OCI-LY1 (cell line): ENCODE measurements at regions not wholly inside any gene's neighbourhood (a gene's known extent, or its start where the extent isn't known, plus 50 kb on each side); places are given as distances from the start of the nearest gene placed in this dataset.

Experiments
- H2AFZ ChIP-seq: fragments of 200-600 bp; sonication (generic), shearing (Covaris generic); 2 replicates; pipeline ENCODE4 v1.6.0; 2014; ENCODE audit warnings: antibody characterized with exemption, mild to moderate bottlenecking, low read length
- H3F3A ChIP-seq: fragments of 200-600 bp; sonication (generic), shearing (Covaris generic); 2 replicates; pipeline ENCODE4 v1.6.0; 2014; ENCODE audit warnings: mild to moderate bottlenecking, antibody characterized with exemption, low read length, moderate library complexity; ENCODE audit not compliant: insufficient read depth
- H3K27ac ChIP-seq: fragments of 200-600 bp; sonication (generic); 2 replicates; pipeline ENCODE4 v1.5.1; 2014; ENCODE audit warnings: low read length, mixed run types, mild to moderate bottlenecking, low read depth; ENCODE audit not compliant: poor library complexity, severe bottlenecking
- H3K27me3 ChIP-seq: fragments of 200-600 bp; sonication (generic); 2 replicates; pipeline ENCODE4 v1.6.0; 2014; ENCODE audit warnings: antibody characterized with exemption, mild to moderate bottlenecking, low read length, moderate library complexity; ENCODE audit not compliant: insufficient read depth
- H3K36me3 ChIP-seq: fragments of 200-600 bp; sonication (generic); 2 replicates; pipeline ENCODE4 v1.6.1; 2014; ENCODE audit warnings: mild to moderate bottlenecking, antibody characterized with exemption, low read length, moderate library complexity, mixed read lengths; ENCODE audit not compliant: insufficient read depth
- H3K4me1 ChIP-seq: fragments of 200-600 bp; sonication (generic); 2 replicates; pipeline ENCODE4 v1.5.1; 2014; ENCODE audit warnings: mild to moderate bottlenecking, low read length, moderate library complexity; ENCODE audit not compliant: insufficient read depth, severe bottlenecking
- H3K4me2 ChIP-seq: fragments of 200-600 bp; sonication (generic), shearing (Covaris generic); 2 replicates; pipeline ENCODE4 v1.6.1; 2014; ENCODE audit warnings: low read length
- H3K4me3 ChIP-seq: fragments of 200-600 bp; sonication (generic); 2 replicates; pipeline ENCODE4 v1.5.1; 2014; ENCODE audit warnings: low read length, low read depth, mild to moderate bottlenecking, mixed read lengths; ENCODE audit not compliant: poor library complexity, severe bottlenecking
- H3K79me2 ChIP-seq: fragments of 200-600 bp; shearing (Covaris generic); 2 replicates; pipeline ENCODE4 v1.6.1; 2016; ENCODE audit warnings: mixed run types, low read length, mixed read lengths; ENCODE audit not compliant: insufficient read depth
- H3K9ac ChIP-seq: fragments of 200-600 bp; sonication (generic), shearing (Covaris generic); 2 replicates; pipeline ENCODE4 v1.6.1; 2014; ENCODE audit warnings: mild to moderate bottlenecking, low read length, mixed read lengths
- H3K9me2 ChIP-seq: fragments of 200-600 bp; sonication (generic), shearing (Covaris generic); 2 replicates; pipeline ENCODE4 v1.6.1; 2014; ENCODE audit warnings: low read depth, mild to moderate bottlenecking, low read length, mixed read lengths
- H3K9me3 ChIP-seq: fragments of 200-600 bp; shearing (Covaris generic); 2 replicates; pipeline ENCODE4 v1.6.1; 2014; ENCODE audit warnings: low read length, mixed read lengths
- H4K20me1 ChIP-seq: fragments of 200-600 bp; sonication (generic), shearing (Covaris generic); 2 replicates; pipeline ENCODE4 v1.6.0; 2016; ENCODE audit warnings: mild to moderate bottlenecking, low read length; ENCODE audit not compliant: insufficient read depth
- EZH2 ChIP-seq: fragments of 200-600 bp; sonication (generic), shearing (Covaris generic); IDR thresholded peaks from 2 replicates; pipeline ENCODE4 v1.8.0; 2017; ENCODE audit warnings: borderline replicate concordance, mixed run types, mild to moderate bottlenecking, antibody characterized with exemption, low read length, moderate library complexity, mixed read lengths
- TF ChIP-seq, protein P1 (sequence below): fragments of 200-600 bp; sonication (generic), shearing (Covaris generic); IDR thresholded peaks from 2 replicates; pipeline ENCODE4 v1.5.1; 2017; ENCODE audit warnings: mild to moderate bottlenecking, antibody characterized with exemption, low read length, moderate library complexity, mixed read lengths

DNA sequence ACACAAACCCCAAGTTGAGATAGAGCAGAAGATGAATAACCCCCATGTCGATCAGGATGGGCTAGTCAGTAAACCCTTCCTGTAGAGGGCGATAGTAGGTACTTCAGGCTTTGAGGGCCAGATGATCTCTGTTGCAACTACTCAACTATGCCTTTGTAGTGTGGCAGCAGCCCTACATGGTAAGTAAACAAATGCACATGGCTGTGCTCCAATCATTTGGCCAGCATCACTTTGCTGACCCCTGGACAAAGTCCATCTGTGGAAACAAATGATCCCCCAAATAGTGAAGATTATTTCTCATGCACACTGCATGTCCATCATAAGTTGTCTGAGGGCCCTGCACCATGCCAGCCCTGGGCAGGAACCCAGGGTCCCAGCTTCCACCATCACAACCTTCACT is 402.2 kb upstream of the PROK2 start:
- peaks cover 11% of the 10 kb centered on the region for H3K4me1 ChIP-seq
- no peak overlapping the region for H3K27ac ChIP-seq
- no peak overlapping the region for H2AFZ ChIP-seq
- H3F3A ChIP-seq = no peaks in the 10 kb centered on the region
- no peak overlapping the region for H3K9ac ChIP-seq
- no peaks in the 10 kb centered on the region for H3K9me3 ChIP-seq
- no peaks in the 10 kb centered on the region for H3K79me2 ChIP-seq
- H4K20me1 ChIP-seq = no peaks in the 10 kb centered on the region
- 0 out of 2 replicates have a peak, but pooled peaks cover 3% of the 10 kb centered on the region for H3K27me3 ChIP-seq
- no peak overlapping the region for H3K4me2 ChIP-seq
- no peak for TF ChIP-seq EZH2
- TF ChIP-seq, protein P1, sequence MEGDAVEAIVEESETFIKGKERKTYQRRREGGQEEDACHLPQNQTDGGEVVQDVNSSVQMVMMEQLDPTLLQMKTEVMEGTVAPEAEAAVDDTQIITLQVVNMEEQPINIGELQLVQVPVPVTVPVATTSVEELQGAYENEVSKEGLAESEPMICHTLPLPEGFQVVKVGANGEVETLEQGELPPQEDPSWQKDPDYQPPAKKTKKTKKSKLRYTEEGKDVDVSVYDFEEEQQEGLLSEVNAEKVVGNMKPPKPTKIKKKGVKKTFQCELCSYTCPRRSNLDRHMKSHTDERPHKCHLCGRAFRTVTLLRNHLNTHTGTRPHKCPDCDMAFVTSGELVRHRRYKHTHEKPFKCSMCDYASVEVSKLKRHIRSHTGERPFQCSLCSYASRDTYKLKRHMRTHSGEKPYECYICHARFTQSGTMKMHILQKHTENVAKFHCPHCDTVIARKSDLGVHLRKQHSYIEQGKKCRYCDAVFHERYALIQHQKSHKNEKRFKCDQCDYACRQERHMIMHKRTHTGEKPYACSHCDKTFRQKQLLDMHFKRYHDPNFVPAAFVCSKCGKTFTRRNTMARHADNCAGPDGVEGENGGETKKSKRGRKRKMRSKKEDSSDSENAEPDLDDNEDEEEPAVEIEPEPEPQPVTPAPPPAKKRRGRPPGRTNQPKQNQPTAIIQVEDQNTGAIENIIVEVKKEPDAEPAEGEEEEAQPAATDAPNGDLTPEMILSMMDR = peak; percentile 53
- H3K4me3 ChIP-seq = no peak overlapping the region
- no peaks in the 10 kb centered on the region for H3K9me2 ChIP-seq
- H3K36me3 ChIP-seq = no peaks in the 10 kb centered on the region; the same call in 1 of the 2 replicates

DNA sequence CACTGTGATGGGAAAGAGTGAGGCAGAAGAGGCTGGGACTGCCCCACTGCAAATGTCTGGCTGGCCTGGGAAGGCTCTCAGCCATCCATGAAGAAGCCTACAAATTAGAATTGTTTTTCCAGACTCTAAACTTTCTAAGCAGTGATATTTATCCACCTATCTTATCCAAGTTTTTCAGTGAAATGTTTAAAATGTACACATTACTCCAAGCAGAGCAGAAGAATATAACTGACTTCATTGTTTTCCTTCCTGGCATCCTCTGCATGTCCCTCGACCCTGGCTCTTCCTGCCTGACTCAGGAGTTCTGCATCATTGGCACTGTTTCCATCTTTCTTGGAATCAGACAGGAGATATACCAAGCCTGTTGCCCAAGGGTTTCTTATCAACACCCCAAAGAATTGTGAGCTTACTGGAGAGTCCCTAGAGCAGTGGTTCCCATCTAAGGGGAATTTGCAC is 401.5 kb upstream of the PROK2 start:
- no peaks in the 10 kb centered on the region; the same call in 1 of the 2 replicates for H3K36me3 ChIP-seq
- peaks cover 11% of the 10 kb centered on the region for H3K4me1 ChIP-seq
- no peaks in the 10 kb centered on the region for H3K9me2 ChIP-seq
- no peaks in the 10 kb centered on the region for H3K9me3 ChIP-seq
- TF ChIP-seq EZH2 = no peak
- TF ChIP-seq, protein P1 = no peak
- H3K4me3 ChIP-seq = no peak overlapping the region
- H3K4me2 ChIP-seq = no peak overlapping the region
- no peak overlapping the region for H3K27ac ChIP-seq
- H2AFZ ChIP-seq = no peak overlapping the region
- H4K20me1 ChIP-seq = no peaks in the 10 kb centered on the region
- H3K79me2 ChIP-seq = no peaks in the 10 kb centered on the region
- 0 out of 2 replicates have a peak, but pooled peaks cover 3% of the 10 kb centered on the region for H3K27me3 ChIP-seq
- no peaks in the 10 kb centered on the region for H3F3A ChIP-seq
- H3K9ac ChIP-seq = no peak overlapping the region

DNA sequence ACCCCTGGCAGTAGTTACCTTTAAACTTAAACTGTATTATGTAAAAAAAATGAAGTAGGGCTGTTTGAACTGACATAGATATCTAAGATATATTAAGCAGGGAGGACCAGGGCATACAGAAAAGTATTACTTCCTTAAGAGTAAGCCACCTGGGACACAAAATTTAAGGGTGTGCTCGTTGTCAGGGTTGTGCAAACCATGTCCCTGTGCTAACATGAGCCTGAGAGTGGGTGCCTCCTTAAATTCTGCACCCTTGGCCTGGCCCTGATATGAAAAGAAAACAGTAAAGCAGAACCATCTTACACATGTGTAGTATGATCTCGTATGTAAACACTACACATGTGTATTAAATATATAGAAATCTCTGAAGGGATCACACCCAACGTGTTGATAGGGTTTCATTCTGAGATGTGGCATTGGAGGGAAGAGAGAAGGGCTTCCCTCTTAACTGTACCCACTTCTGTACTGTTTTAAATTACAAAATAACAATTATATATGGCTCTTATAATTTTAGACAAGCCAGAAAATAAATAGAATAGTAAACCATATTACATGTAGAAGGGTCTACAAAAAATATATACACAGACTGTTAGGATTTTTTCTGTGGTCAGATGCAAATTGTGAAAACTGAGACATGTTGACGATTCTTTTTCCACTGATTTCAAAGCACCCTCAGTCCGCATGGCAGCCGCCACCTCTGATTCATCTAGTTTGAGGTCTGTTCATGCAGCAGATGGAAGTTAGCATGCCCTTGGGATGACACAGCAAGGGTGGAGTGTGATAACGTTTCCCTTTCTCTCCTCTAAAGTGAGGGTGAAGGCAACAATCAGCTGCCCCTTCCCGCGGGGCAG is 400.8 kb upstream of the PROK2 start:
- H3K9me3 ChIP-seq = no peaks in the 10 kb centered on the region
- no peak overlapping the region for H2AFZ ChIP-seq
- H3K27ac ChIP-seq = no peak overlapping the region
- peaks cover 11% of the 10 kb centered on the region for H3K4me1 ChIP-seq
- TF ChIP-seq, protein P1 = no peak
- no peak for TF ChIP-seq EZH2
- H3K4me2 ChIP-seq = no peak overlapping the region
- H3K9me2 ChIP-seq = no peaks in the 10 kb centered on the region
- H4K20me1 ChIP-seq = no peaks in the 10 kb centered on the region
- no peaks in the 10 kb centered on the region for H3K79me2 ChIP-seq
- H3K9ac ChIP-seq = no peak overlapping the region
- no peaks in the 10 kb centered on the region for H3F3A ChIP-seq
- H3K36me3 ChIP-seq = no peaks in the 10 kb centered on the region; the same call in 1 of the 2 replicates
- H3K4me3 ChIP-seq = no peak overlapping the region
- H3K27me3 ChIP-seq = 0 out of 2 replicates have a peak, but pooled peaks cover 3% of the 10 kb centered on the region
